Hepatocyte (in vitro differentiated cells): ENCODE measurements at regions not wholly inside any gene's neighbourhood (a gene's known extent, or its start where the extent isn't known, plus 50 kb on each side); places are given as distances from the start of the nearest gene placed in this dataset.

Experiments used
- DNase-seq: peaks from one replicate; pipeline ENCODE4 v3.0.0-alpha.2; 2016; ENCODE audit warnings: low spot score
- H2AFZ ChIP-seq: fragments of 200-600 bp; sonication (generic); 2 replicates; pipeline ENCODE4 v1.6.0; 2016; ENCODE audit warnings: antibody characterized with exemption, mild to moderate bottlenecking
- H3K27ac ChIP-seq: fragments of 200-600 bp; sonication (generic); 2 replicates; pipeline ENCODE4 v1.5.1; 2016; ENCODE audit warnings: mild to moderate bottlenecking
- H3K27me3 ChIP-seq: fragments of 200-600 bp; sonication (generic); 2 replicates; pipeline ENCODE4 v1.6.1; 2016
- H3K36me3 ChIP-seq: fragments of 200-600 bp; sonication (generic); replicated peaks from 2 replicates; pipeline ENCODE4 v1.5.1; 2016; ENCODE audit warnings: low read depth; ENCODE audit not compliant: insufficient read depth
- H3K4me1 ChIP-seq: fragments of 200-600 bp; sonication (generic); 2 replicates; pipeline ENCODE4 v1.5.1; 2016; ENCODE audit warnings: mild to moderate bottlenecking, moderate library complexity; ENCODE audit not compliant: insufficient read depth
- H3K4me2 ChIP-seq: fragments of 200-600 bp; sonication (generic); 2 replicates; pipeline ENCODE4 v1.6.0; 2016
- H3K4me3 ChIP-seq: fragments of 200-600 bp; sonication (generic); 2 replicates; pipeline ENCODE4 v1.5.1; 2016; ENCODE audit warnings: mild to moderate bottlenecking
- H3K79me2 ChIP-seq: fragments of 200-600 bp; sonication (generic); 2 replicates; pipeline ENCODE4 v1.6.0; 2017; ENCODE audit warnings: mild to moderate bottlenecking
- H3K9me2 ChIP-seq: fragments of 200-600 bp; sonication (generic); replicated peaks from 2 replicates; pipeline ENCODE4 v1.6.0; 2017; ENCODE audit warnings: mild to moderate bottlenecking; ENCODE audit not compliant: insufficient read depth
- H3K9me3 ChIP-seq: fragments of 200-600 bp; sonication (generic); 2 replicates; pipeline ENCODE4 v1.5.1; 2016; ENCODE audit warnings: low read depth, mild to moderate bottlenecking
- H4K20me1 ChIP-seq: fragments of 200-600 bp; sonication (generic); 2 replicates; pipeline ENCODE4 v1.6.0; 2016; ENCODE audit warnings: mild to moderate bottlenecking; ENCODE audit not compliant: insufficient read depth, poor library complexity, severe bottlenecking
- EZH2 ChIP-seq: fragments of 200-600 bp; sonication (generic); IDR thresholded peaks from 2 replicates; pipeline ENCODE4 v1.6.1; 2016; ENCODE audit warnings: antibody characterized with exemption, mild to moderate bottlenecking, borderline replicate concordance
- EZH2phosphoT487 ChIP-seq: fragments of 200-600 bp; sonication (generic); IDR thresholded peaks from one replicate; pipeline ENCODE4 v1.6.1; 2018; ENCODE audit warnings: antibody characterized with exemption, mild to moderate bottlenecking, low read depth, moderate library complexity; ENCODE audit not compliant: unreplicated experiment, severe bottlenecking
- WGBS: methylation state at CpG from one replicate; pipeline ENCODE4 v1.1.6; 2016; ENCODE audit warnings: low lambda C conversion rate; ENCODE audit errors: missing lambda C conversion rate; 5-methylcytosine and 5-hydroxymethylcytosine counted together
- TF ChIP-seq, protein P1 (sequence below): fragments of 200-600 bp; sonication (generic); IDR thresholded peaks from 2 replicates; pipeline ENCODE4 v1.5.1; 2016; ENCODE audit warnings: antibody characterized with exemption, mild to moderate bottlenecking; ENCODE audit not compliant: poor library complexity

DNA sequence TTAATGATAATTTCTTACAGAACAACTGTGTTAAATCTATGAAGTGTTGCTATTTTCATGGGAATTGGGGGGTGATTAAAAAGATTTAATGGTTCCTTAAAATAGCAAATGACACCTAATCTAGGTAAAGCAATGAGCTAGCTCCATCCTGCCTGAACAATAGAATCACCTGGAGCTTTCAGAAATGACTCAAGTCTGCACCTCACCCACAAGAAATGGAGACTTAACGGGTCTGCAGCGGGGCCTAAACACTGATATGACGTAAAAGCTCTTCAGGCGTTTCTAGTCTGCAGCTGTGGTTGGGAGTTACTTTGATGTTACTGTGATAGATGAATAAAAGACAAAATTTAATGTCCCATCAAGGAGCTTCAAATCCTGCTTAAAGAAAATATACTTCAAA lies 328.2 kb downstream of the RND3 start:
- Histone ChIP-seq H3K4me2 (no peak overlapping the region), H4K20me1 (no peaks in the 10 kb centered on the region), H3K4me1 (no peaks in the 10 kb centered on the region), H3K27ac (no peak overlapping the region), H3K9me2 (no peaks in the 10 kb centered on the region), H2AFZ (no peak overlapping the region), H3K79me2 (no peaks in the 10 kb centered on the region), H3K9me3 (no peaks in the 10 kb centered on the region), H3K4me3 (no peak overlapping the region), H3K36me3 (no peaks in the 10 kb centered on the region), H3K27me3 (no peaks in the 10 kb centered on the region)
- TF ChIP-seq EZH2: no peak
- TF ChIP-seq, protein P1, sequence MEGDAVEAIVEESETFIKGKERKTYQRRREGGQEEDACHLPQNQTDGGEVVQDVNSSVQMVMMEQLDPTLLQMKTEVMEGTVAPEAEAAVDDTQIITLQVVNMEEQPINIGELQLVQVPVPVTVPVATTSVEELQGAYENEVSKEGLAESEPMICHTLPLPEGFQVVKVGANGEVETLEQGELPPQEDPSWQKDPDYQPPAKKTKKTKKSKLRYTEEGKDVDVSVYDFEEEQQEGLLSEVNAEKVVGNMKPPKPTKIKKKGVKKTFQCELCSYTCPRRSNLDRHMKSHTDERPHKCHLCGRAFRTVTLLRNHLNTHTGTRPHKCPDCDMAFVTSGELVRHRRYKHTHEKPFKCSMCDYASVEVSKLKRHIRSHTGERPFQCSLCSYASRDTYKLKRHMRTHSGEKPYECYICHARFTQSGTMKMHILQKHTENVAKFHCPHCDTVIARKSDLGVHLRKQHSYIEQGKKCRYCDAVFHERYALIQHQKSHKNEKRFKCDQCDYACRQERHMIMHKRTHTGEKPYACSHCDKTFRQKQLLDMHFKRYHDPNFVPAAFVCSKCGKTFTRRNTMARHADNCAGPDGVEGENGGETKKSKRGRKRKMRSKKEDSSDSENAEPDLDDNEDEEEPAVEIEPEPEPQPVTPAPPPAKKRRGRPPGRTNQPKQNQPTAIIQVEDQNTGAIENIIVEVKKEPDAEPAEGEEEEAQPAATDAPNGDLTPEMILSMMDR: no peak
- no peak for TF ChIP-seq EZH2phosphoT487
- 78% methylated on average over 4 of the region's 4 CpGs for WGBS
- DNase-seq: no peak

DNA sequence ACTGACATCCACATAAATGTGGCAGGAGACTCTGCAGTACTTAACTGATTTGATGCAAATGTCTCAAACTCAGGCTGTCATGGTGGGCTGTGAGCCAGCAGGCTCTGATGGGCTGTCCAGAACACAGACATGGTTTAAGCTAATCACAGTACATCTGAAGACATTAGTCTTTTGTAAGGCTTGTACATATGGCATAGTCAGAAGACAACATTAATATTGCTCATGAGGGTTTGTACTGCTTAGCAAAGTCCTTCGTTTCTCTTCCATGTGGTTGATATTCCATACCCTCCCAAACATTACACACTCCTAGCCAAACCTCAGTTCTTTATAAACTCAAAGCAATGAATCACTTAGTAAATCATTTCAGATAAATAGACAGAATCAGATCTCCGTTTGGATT lies 330.6 kb downstream of the RND3 start:
- Histone ChIP-seq H3K9me3 (no peaks in the 10 kb centered on the region), H3K4me3 (no peak overlapping the region), H3K27ac (no peak overlapping the region), H3K4me1 (no peaks in the 10 kb centered on the region), H4K20me1 (no peaks in the 10 kb centered on the region), H2AFZ (no peak overlapping the region), H3K4me2 (no peak overlapping the region), H3K36me3 (no peaks in the 10 kb centered on the region), H3K79me2 (no peaks in the 10 kb centered on the region), H3K9me2 (no peaks in the 10 kb centered on the region), H3K27me3 (no peaks in the 10 kb centered on the region)
- no peak for DNase-seq
- WGBS: 54% methylated on average over 2 of the region's 2 CpGs
- TF ChIP-seq EZH2 (no peak), EZH2phosphoT487 (no peak)
- TF ChIP-seq, protein P1: no peak

DNA sequence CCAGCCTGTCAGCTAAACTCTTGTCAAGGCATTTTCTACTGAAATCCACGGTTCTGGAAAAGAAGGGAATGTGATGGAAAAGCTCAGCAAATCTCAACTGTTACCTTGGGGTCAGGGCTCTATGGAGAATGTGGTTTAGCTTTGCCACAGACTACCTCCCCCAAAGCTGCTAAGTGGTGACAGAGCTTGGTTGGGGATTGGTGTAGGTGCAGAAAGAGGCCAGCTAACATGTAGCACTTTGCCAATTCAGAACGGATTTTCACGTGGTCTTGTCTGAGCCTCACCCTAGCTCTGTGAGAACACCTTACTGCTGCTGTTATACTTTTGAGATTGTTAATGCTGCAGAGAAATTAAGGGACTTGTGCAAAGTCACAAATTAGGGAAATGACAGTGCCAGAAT lies 331.1 kb downstream of the RND3 start:
- Histone ChIP-seq H3K27ac (no peak overlapping the region), H2AFZ (no peak overlapping the region), H3K36me3 (no peaks in the 10 kb centered on the region), H3K9me2 (no peaks in the 10 kb centered on the region), H3K9me3 (no peaks in the 10 kb centered on the region), H4K20me1 (no peaks in the 10 kb centered on the region), H3K4me3 (no peak overlapping the region), H3K27me3 (no peaks in the 10 kb centered on the region), H3K79me2 (no peaks in the 10 kb centered on the region), H3K4me2 (no peak overlapping the region), H3K4me1 (no peaks in the 10 kb centered on the region)
- 79% methylated on average over 3 of the region's 3 CpGs for WGBS
- no peak for DNase-seq
- TF ChIP-seq EZH2phosphoT487 (no peak), EZH2 (no peak)
- TF ChIP-seq, protein P1: no peak

DNA sequence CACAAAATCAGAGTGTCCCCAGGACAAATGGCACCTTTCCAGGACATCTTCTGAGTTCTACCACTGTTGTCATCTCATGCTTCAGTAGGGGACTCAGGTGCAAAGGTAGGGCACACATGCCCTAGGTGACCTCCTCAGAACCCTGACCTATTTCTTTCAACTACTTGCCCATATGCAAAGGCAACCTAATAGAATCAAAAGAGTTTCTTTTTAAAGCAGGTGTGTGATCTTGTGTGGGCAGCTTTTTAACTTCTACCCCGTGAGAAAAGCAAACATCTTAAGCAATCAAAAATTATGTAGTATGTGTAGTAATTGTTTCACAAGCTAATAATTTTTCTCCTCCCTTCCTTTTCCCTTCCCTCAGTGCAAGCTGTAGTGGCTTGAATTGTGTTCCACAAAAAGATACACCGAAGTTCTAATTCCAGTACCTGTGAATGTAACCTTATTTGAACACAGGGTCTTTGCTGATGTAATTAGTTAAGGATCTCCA lies 333.1 kb downstream of the RND3 start:
- TF ChIP-seq EZH2phosphoT487 (no peak), EZH2 (no peak)
- TF ChIP-seq, protein P1: no peak
- H3K4me2 ChIP-seq: no peak overlapping the region
- DNase-seq: no peak

More for the DNA sequence above, 333.1 kb downstream of the RND3 start:
- H3K27me3 ChIP-seq: no peaks in the 10 kb centered on the region
- no peaks in the 10 kb centered on the region for H3K36me3 ChIP-seq
- WGBS: 66% methylated on average over 2 of the region's 2 CpGs
- no peaks in the 10 kb centered on the region for H4K20me1 ChIP-seq
- no peaks in the 10 kb centered on the region for H3K79me2 ChIP-seq
- H3K9me3 ChIP-seq: no peaks in the 10 kb centered on the region
- H3K9me2 ChIP-seq: no peaks in the 10 kb centered on the region
- H3K4me1 ChIP-seq: no peaks in the 10 kb centered on the region
- no peak overlapping the region for H3K4me3 ChIP-seq
- H3K27ac ChIP-seq: no peak overlapping the region
- no peak overlapping the region for H2AFZ ChIP-seq
